OCI-LY7 (cell line): ENCODE measurements at regions not wholly inside any gene's neighbourhood (a gene's known extent, or its start where the extent isn't known, plus 50 kb on each side); places are given as distances from the start of the nearest gene placed in this dataset.

ENCODE experiments used
- BruUV-seq: library from RNA; stranded (reverse); fragments of 400-500 nt; replicated peaks from 2 replicates; lab custom pipeline; 2021; lab: Mats Ljungman, UMichigan
- CTCF ChIA-PET: fragments of 300-600 bp; sonication (Branson Sonifier 250); formaldehyde crosslinking; loops from one replicate; lab custom pipeline; 2022; ENCODE audit warnings: antibody characterized with exemption; ENCODE audit not compliant: unreplicated experiment; lab: Charles Lee
- POLR2A ChIA-PET: fragments of 300-600 bp; sonication (Branson Sonifier 250); formaldehyde crosslinking; loops from one replicate; lab custom pipeline; 2022; ENCODE audit warnings: antibody characterized with exemption; lab: Charles Lee
- DNase-seq: peaks from one replicate; pipeline ENCODE4 v3.0.0-alpha.2; 2015; ENCODE audit warnings: low spot score
- H2AFZ ChIP-seq: fragments of 200-600 bp; sonication (generic), shearing (Covaris generic); 2 replicates; pipeline ENCODE4 v1.6.1; 2014; ENCODE audit warnings: mild to moderate bottlenecking, antibody characterized with exemption, low read length, moderate library complexity
- H3K27ac ChIP-seq: fragments of 200-600 bp; sonication (generic); 2 replicates; pipeline ENCODE4 v1.5.1; 2014; ENCODE audit warnings: mixed run types, low read depth, mild to moderate bottlenecking, moderate library complexity, low read length, inconsistent platforms; ENCODE audit not compliant: poor library complexity, severe bottlenecking
- H3K36me3 ChIP-seq: fragments of 200-600 bp; sonication (generic); 2 replicates; pipeline ENCODE4 v1.6.1; 2014; ENCODE audit warnings: mild to moderate bottlenecking, antibody characterized with exemption, low read length, moderate library complexity, mixed read lengths; ENCODE audit not compliant: insufficient read depth
- H3K4me1 ChIP-seq: fragments of 200-600 bp; sonication (generic); 2 replicates; pipeline ENCODE4 v1.5.1; 2014; ENCODE audit warnings: mild to moderate bottlenecking, low read length; ENCODE audit not compliant: insufficient read depth, poor library complexity, severe bottlenecking
- H3K4me2 ChIP-seq: fragments of 200-600 bp; sonication (generic); 2 replicates; pipeline ENCODE4 v1.6.1; 2014; ENCODE audit warnings: mild to moderate bottlenecking, low read length
- H3K4me3 ChIP-seq: fragments of 200-600 bp; sonication (generic); 2 replicates; pipeline ENCODE4 v1.5.1; 2014; ENCODE audit warnings: mild to moderate bottlenecking, low read depth, low read length; ENCODE audit not compliant: poor library complexity, severe bottlenecking
- H3K79me2 ChIP-seq: fragments of 200-600 bp; sonication (generic); 2 replicates; pipeline ENCODE4 v1.6.1; 2016; ENCODE audit warnings: low read depth, mild to moderate bottlenecking, low read length, moderate library complexity, mixed read lengths; ENCODE audit not compliant: insufficient read depth
- H3K9me2 ChIP-seq: fragments of 200-600 bp; sonication (generic); 2 replicates; pipeline ENCODE4 v1.6.1; 2016; ENCODE audit warnings: mild to moderate bottlenecking, low read length, mixed read lengths; ENCODE audit not compliant: insufficient read depth
- H3K9me3 ChIP-seq: fragments of 200-600 bp; sonication (generic); 2 replicates; pipeline ENCODE4 v1.6.1; 2014; ENCODE audit warnings: mild to moderate bottlenecking, mixed run types, low read length, mixed read lengths
- H4K20me1 ChIP-seq: fragments of 200-600 bp; sonication (generic); 2 replicates; pipeline ENCODE4 v1.6.1; 2014; ENCODE audit warnings: mild to moderate bottlenecking, antibody characterized with exemption, low read length, moderate library complexity, mixed read lengths; ENCODE audit not compliant: insufficient read depth
- CTCF ChIP-seq: fragments of 200-600 bp; sonication (generic); conservative IDR thresholded peaks from 2 replicates; pipeline ENCODE4 v1.5.1; 2014; ENCODE audit warnings: mild to moderate bottlenecking, antibody characterized with exemption, low read length, moderate library complexity, mixed read lengths
- EZH2phosphoT487 ChIP-seq: fragments of 200-600 bp; sonication (generic); IDR thresholded peaks from 2 replicates; pipeline ENCODE4 v1.6.1; 2018; ENCODE audit warnings: low read depth, borderline replicate concordance, mild to moderate bottlenecking, mixed run types, antibody characterized with exemption, low read length, moderate library complexity, mixed read lengths
- intact Hi-C: fragments of 100-400 bp; cut with micrococcal nuclease; formaldehyde crosslinking; loops from one replicate; pipeline ENCODE4 v1.10.0; 2022; ENCODE audit not compliant: unreplicated experiment

DNA sequence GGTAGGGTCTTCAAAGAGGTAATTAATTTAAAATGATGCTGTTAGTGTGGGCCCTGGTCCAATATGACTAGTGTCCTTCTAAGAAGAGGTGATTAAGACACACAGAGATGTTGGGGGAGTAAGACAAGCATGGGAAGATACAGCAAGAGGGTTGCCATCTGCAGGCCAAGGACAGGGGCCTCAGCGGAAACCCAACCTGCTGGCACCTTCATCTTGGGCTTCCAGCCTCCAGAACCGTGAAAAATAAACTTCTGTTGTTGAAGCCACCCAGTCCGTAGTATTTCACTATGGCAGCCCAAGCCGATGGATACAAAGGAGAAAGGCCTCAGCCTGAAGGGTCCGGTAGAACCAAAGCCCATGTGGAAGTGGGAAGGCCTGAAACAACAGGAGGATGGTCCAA, 161.7 kb upstream of the UBE2E1 start:
- no peaks in the 10 kb centered on the region for H3K79me2 ChIP-seq
- no peak overlapping the region for H3K4me2 ChIP-seq
- no peak for DNase-seq
- no peak overlapping the region for H3K4me3 ChIP-seq
- H3K36me3 ChIP-seq = no peaks in the 10 kb centered on the region
- H3K9me2 ChIP-seq = no peaks in the 10 kb centered on the region
- no peak overlapping the region for H2AFZ ChIP-seq
- H3K27ac ChIP-seq = no peak overlapping the region
- CTCF ChIA-PET = no interaction called here
- H3K4me1 ChIP-seq = peaks cover 18% of the 10 kb centered on the region
- intact Hi-C loops = no loop called here
- TF ChIP-seq CTCF (no peak), EZH2phosphoT487 (no peak)
- POLR2A ChIA-PET = no interaction called here
- H4K20me1 ChIP-seq = no peaks in the 10 kb centered on the region
- H3K9me3 ChIP-seq = no peaks in the 10 kb centered on the region
- no TSS peak for BruUV-seq

GRCh38 chr3:23644676-23645075, 161.1 kb upstream of the UBE2E1 start:
- no peaks in the 10 kb centered on the region for H3K36me3 ChIP-seq
- DNase-seq = no peak
- peaks cover 23% of the 10 kb centered on the region for H3K4me1 ChIP-seq
- H3K9me2 ChIP-seq = no peaks in the 10 kb centered on the region
- no peaks in the 10 kb centered on the region for H3K9me3 ChIP-seq
- H3K79me2 ChIP-seq = no peaks in the 10 kb centered on the region
- no TSS peak for BruUV-seq
- no peak overlapping the region for H3K4me2 ChIP-seq
- TF ChIP-seq EZH2phosphoT487 (no peak), CTCF (no peak)
- CTCF ChIA-PET = no interaction called here
- no peak overlapping the region for H3K4me3 ChIP-seq
- intact Hi-C loops = no loop called here
- no peak overlapping the region for H2AFZ ChIP-seq
- H4K20me1 ChIP-seq = no peaks in the 10 kb centered on the region
- no peak overlapping the region for H3K27ac ChIP-seq
- POLR2A ChIA-PET = interaction anchor here (1.0 kb wide), 1 partner anchor 10 kb away, joined by 3 read pairs; no protein-coding TSS in a partner anchor

- Histone ChIP-seq H4K20me1 (no peaks in the 10 kb centered on the region), H3K4me3 (no peak overlapping the region), H3K27ac (no peak overlapping the region), H3K9me3 (no peaks in the 10 kb centered on the region), H3K4me2 (no peak overlapping the region), H3K79me2 (no peaks in the 10 kb centered on the region), H3K4me1 (peaks cover 29% of the 10 kb centered on the region), H2AFZ (no peak overlapping the region), H3K9me2 (no peaks in the 10 kb centered on the region), H3K36me3 (no peaks in the 10 kb centered on the region)
- no peak for TF ChIP-seq EZH2phosphoT487
- TF ChIP-seq CTCF = no peak
- no TSS peak for BruUV-seq
- intact Hi-C loops = no loop called here
- ChIA-PET CTCF (no interaction called here), POLR2A (interaction anchor here (1.0 to 1.5 kb wide), 3 partner anchors 8 to 23 kb away, joined by 3 read pairs; no protein-coding TSS in a partner anchor)
- no peak for DNase-seq
Observed at GRCh38 chr3:23645533-23646183, 160.1 kb upstream of the UBE2E1 start.
